Effector memory CD8-positive, alpha-beta T cell (primary cell): ENCODE measurements at regions not wholly inside any gene's neighbourhood (a gene's known extent, or its start where the extent isn't known, plus 50 kb on each side); places are given as distances from the start of the nearest gene placed in this dataset.
"Not testable (repeated sequence)": the region's sequence is repeated elsewhere in the genome, so short reads cannot be mapped to it uniquely, and the experiment has no call there.

Experiments used
- ATAC-seq: fragments of 150-1000 bp; cut with Tn5 transposase; replicated peaks from 2 replicates; pipeline ENCODE4 v1.10.0; 2021; ENCODE audit warnings: mild to moderate bottlenecking, moderate library complexity
- DNase-seq, 3 experiments: peaks; one replicate each; pipeline ENCODE4 v3.0.0; 2021
- H3K27ac Mint-ChIP-seq, 2 donors: one replicate each; pipeline ENCODE4 v1.8.0; 2022; ENCODE audit warnings: mild to moderate bottlenecking in 2 of 2, mixed read lengths in 2 of 2, moderate library complexity in 2 of 2
- H3K27me3 Mint-ChIP-seq, 2 donors: one replicate each; pipeline ENCODE4 v1.8.0; 2022; ENCODE audit warnings: mixed read lengths in 2 of 2
- H3K36me3 Mint-ChIP-seq: one replicate; pipeline ENCODE4 v1.8.0; 2022; ENCODE audit warnings: mild to moderate bottlenecking, moderate library complexity, mixed read lengths; ENCODE audit not compliant: insufficient read depth
- H3K4me1 Mint-ChIP-seq, 2 donors: one replicate each; pipeline ENCODE4 v1.8.0; 2022; ENCODE audit warnings: low read depth in 2 of 2, mixed read lengths in 2 of 2
- H3K4me3 Mint-ChIP-seq, 2 donors: one replicate each; pipeline ENCODE4 v1.8.0; 2022; ENCODE audit warnings: mild to moderate bottlenecking in 2 of 2, mixed read lengths in 2 of 2, moderate library complexity in 2 of 2
- H3K9me3 Mint-ChIP-seq, 2 donors: one replicate each; pipeline ENCODE4 v1.8.0; 2022; ENCODE audit warnings: mixed read lengths in 2 of 2

- Mint-ChIP-seq H3K4me3 (no peak overlapping the region), H3K27ac (no peak overlapping the region), H3K4me1 (no peaks in the 10 kb centered on the region), H3K27me3 (no peaks in the 10 kb centered on the region), H3K9me3 (peaks cover 7 to 11% of the 10 kb centered on the region in 2 donors), H3K36me3 (peaks cover 4% of the 10 kb centered on the region)
- ATAC-seq, result no peak
- DNase-seq, result no peak
Measured at GRCh38 chr14:83624541-83624940, 1905.4 kb upstream of the FLRT2 start.

GRCh38 chr14:83632375-83632774 is 1897.6 kb upstream of the FLRT2 start:
- H3K27ac Mint-ChIP-seq, result no peak overlapping the region

GRCh38 chr14:83638748-83639504 is 1891.0 kb upstream of the FLRT2 start:
- Mint-ChIP-seq H3K9me3 (peaks cover 1 to 12% of the 10 kb centered on the region in 2 donors), H3K27ac (no peak overlapping the region), H3K4me3 (no peak overlapping the region), H3K4me1 (no peaks in the 10 kb centered on the region), H3K27me3 (no peaks in the 10 kb centered on the region), H3K36me3 (no peaks in the 10 kb centered on the region)
- no peak for DNase-seq
- no peak for ATAC-seq

More at GRCh38 chr14:83632375-83632774, 1897.6 kb upstream of the FLRT2 start:
- H3K4me3 Mint-ChIP-seq, result no peak overlapping the region
- no peak for DNase-seq
- ATAC-seq, result no peak
- H3K27me3 Mint-ChIP-seq, result no peaks in the 10 kb centered on the region
- H3K36me3 Mint-ChIP-seq, result peaks cover under 1% of the 10 kb centered on the region
- H3K9me3 Mint-ChIP-seq, result peaks cover 0 to 3% of the 10 kb centered on the region in 2 donors
- no peaks in the 10 kb centered on the region for H3K4me1 Mint-ChIP-seq

GRCh38 chr14:83639505-83639875 is 1890.5 kb upstream of the FLRT2 start:
- H3K4me1 Mint-ChIP-seq, H3K27me3 Mint-ChIP-seq, DNase-seq, ATAC-seq, H3K27ac Mint-ChIP-seq, H3K36me3 Mint-ChIP-seq, H3K4me3 Mint-ChIP-seq: not testable (repeated sequence)
- H3K9me3 Mint-ChIP-seq, result peaks cover 1 to 12% of the 10 kb centered on the region in 2 donors

- no peaks in the 10 kb centered on the region for H3K4me1 Mint-ChIP-seq
- H3K36me3 Mint-ChIP-seq, result no peaks in the 10 kb centered on the region
- H3K4me3 Mint-ChIP-seq, result no peak overlapping the region
- DNase-seq (no peak), ATAC-seq (no peak)
- no peak overlapping the region for H3K27ac Mint-ChIP-seq
- H3K27me3 Mint-ChIP-seq, result no peaks in the 10 kb centered on the region
- H3K9me3 Mint-ChIP-seq, result peaks cover 6 to 13% of the 10 kb centered on the region in 2 donors
Measured at GRCh38 chr14:83646228-83646627, 1883.7 kb upstream of the FLRT2 start.

- Mint-ChIP-seq H3K27me3 (no peaks in the 10 kb centered on the region), H3K27ac (no peak overlapping the region), H3K9me3 (peaks cover 3 to 7% of the 10 kb centered on the region in 2 donors), H3K36me3 (no peaks in the 10 kb centered on the region), H3K4me3 (no peak overlapping the region), H3K4me1 (no peaks in the 10 kb centered on the region)
- DNase-seq (no peak), ATAC-seq (no peak)
Measured at GRCh38 chr14:83660597-83660996, 1869.3 kb upstream of the FLRT2 start.

- no peak for ATAC-seq
- DNase-seq, result no peak
- Mint-ChIP-seq H3K4me1 (no peaks in the 10 kb centered on the region), H3K4me3 (no peak overlapping the region), H3K9me3 (peaks cover 7 to 12% of the 10 kb centered on the region in 2 donors), H3K27ac (no peak overlapping the region), H3K36me3 (no peaks in the 10 kb centered on the region), H3K27me3 (no peaks in the 10 kb centered on the region)
Measured at GRCh38 chr14:83664389-83664788, 1865.6 kb upstream of the FLRT2 start.

- H3K4me3 Mint-ChIP-seq, result no peak overlapping the region
- no peak for DNase-seq
- H3K4me1 Mint-ChIP-seq, result no peaks in the 10 kb centered on the region
- ATAC-seq, result no peak
- no peaks in the 10 kb centered on the region for H3K36me3 Mint-ChIP-seq
- peaks cover 0 to 3% of the 10 kb centered on the region in 2 donors for H3K9me3 Mint-ChIP-seq
- no peak overlapping the region for H3K27ac Mint-ChIP-seq
- H3K27me3 Mint-ChIP-seq, result no peaks in the 10 kb centered on the region
Measured at GRCh38 chr14:83689265-83689664, 1840.7 kb upstream of the FLRT2 start.

GRCh38 chr14:83697099-83697498 is 1832.8 kb upstream of the FLRT2 start:
- Mint-ChIP-seq H3K4me3 (no peak overlapping the region), H3K9me3 (no peaks in the 10 kb centered on the region), H3K4me1 (no peaks in the 10 kb centered on the region), H3K27ac (no peak overlapping the region), H3K27me3 (no peaks in the 10 kb centered on the region), H3K36me3 (no peaks in the 10 kb centered on the region)
- no peak for DNase-seq
- ATAC-seq, result no peak

GRCh38 chr14:83702619-83703018 is 1827.3 kb upstream of the FLRT2 start:
- DNase-seq, result no peak
- no peaks in the 10 kb centered on the region for H3K27me3 Mint-ChIP-seq
- no peak for ATAC-seq
- peaks cover 3 to 15% of the 10 kb centered on the region in 2 donors for H3K9me3 Mint-ChIP-seq
- H3K4me3 Mint-ChIP-seq, result no peak overlapping the region
- no peaks in the 10 kb centered on the region for H3K36me3 Mint-ChIP-seq
- no peak overlapping the region for H3K27ac Mint-ChIP-seq
- no peaks in the 10 kb centered on the region for H3K4me1 Mint-ChIP-seq

- Mint-ChIP-seq H3K27me3 (no peaks in the 10 kb centered on the region), H3K4me1 (no peaks in the 10 kb centered on the region), H3K4me3 (no peak overlapping the region), H3K36me3 (no peaks in the 10 kb centered on the region), H3K9me3 (peaks cover 6 to 15% of the 10 kb centered on the region in 2 donors), H3K27ac (no peak overlapping the region)
- ATAC-seq (no peak), DNase-seq (no peak)
Measured at GRCh38 chr14:83706231-83706954, 1823.6 kb upstream of the FLRT2 start.

GRCh38 chr14:83707056-83707455 is 1822.9 kb upstream of the FLRT2 start:
- ATAC-seq, result no peak

GRCh38 chr14:83709116-83709515 is 1820.8 kb upstream of the FLRT2 start:
- DNase-seq (no peak), ATAC-seq (no peak)
- no peak overlapping the region for H3K27ac Mint-ChIP-seq
- H3K9me3 Mint-ChIP-seq, result peaks cover 4 to 7% of the 10 kb centered on the region in 2 donors
- H3K4me3 Mint-ChIP-seq, result no peak overlapping the region
- H3K27me3 Mint-ChIP-seq, result no peaks in the 10 kb centered on the region
- no peaks in the 10 kb centered on the region for H3K36me3 Mint-ChIP-seq
- no peaks in the 10 kb centered on the region for H3K4me1 Mint-ChIP-seq

More at GRCh38 chr14:83707056-83707455, 1822.9 kb upstream of the FLRT2 start:
- Mint-ChIP-seq H3K36me3 (no peaks in the 10 kb centered on the region), H3K27ac (no peak overlapping the region), H3K9me3 (peaks cover 6 to 15% of the 10 kb centered on the region in 2 donors), H3K27me3 (no peaks in the 10 kb centered on the region), H3K4me1 (no peaks in the 10 kb centered on the region), H3K4me3 (no peak overlapping the region)
- DNase-seq, result no peak

- no peak overlapping the region for H3K27ac Mint-ChIP-seq
Measured at GRCh38 chr14:83711046-83711445, 1818.9 kb upstream of the FLRT2 start.

More at GRCh38 chr14:83711046-83711445, 1818.9 kb upstream of the FLRT2 start:
- DNase-seq, result no peak
- Mint-ChIP-seq H3K36me3 (no peaks in the 10 kb centered on the region), H3K27me3 (no peaks in the 10 kb centered on the region), H3K9me3 (peaks cover 0 to 8% of the 10 kb centered on the region in 2 donors), H3K4me3 (no peak overlapping the region), H3K4me1 (no peaks in the 10 kb centered on the region)
- no peak for ATAC-seq
